HG03469 (cell line): ENCODE measurements at regions not wholly inside any gene's neighbourhood (a gene's known extent, or its start where the extent isn't known, plus 50 kb on each side); places are given as distances from the start of the nearest gene placed in this dataset.

Source experiments
- ATAC-seq: cut with Tn5 transposase; IDR thresholded peaks from one replicate; pipeline ENCODE4 v1.9.1; 2021; ENCODE audit warnings: mild to moderate bottlenecking, moderate library complexity, moderate number of reproducible peaks; ENCODE audit not compliant: unreplicated experiment

DNA sequence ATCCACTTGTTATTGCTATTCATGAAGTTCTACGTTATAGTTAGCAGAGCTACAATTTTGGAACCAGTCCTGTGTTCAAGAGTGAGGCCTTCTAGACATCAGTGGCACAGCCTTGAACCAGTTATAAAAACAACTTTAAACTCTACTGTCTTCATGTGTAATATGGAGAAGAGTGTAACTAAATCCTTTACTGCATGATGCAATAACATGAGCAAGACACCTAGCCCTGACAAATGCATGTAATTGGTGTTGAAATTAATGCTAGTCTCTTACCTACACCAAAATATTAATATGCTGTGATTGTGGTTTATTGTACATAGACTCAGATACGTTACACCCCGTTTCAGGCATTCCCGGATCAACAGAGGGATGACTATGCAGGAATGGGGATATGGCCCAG lies 654.6 kb downstream of the IRX1 start:
- ATAC-seq, result no peak

DNA sequence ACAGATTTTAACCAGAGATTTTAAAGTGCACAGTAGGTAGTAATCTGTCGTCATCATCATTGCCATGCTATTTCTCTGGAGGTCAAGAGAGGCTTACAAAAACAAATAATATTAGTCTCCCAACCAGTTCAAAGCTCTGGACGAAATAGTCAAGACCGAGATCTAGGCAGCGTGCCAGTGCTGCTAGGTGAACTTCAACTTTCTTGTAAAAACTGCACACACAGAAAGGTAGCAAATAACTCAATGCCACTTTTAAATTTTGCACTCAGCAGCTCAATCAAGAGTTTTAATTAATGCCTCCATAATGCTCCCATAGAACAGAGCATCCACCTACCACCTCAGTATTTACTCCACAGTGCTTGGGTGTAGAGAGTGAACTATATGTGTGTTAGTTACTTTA lies 656.8 kb downstream of the IRX1 start:
- no peak for ATAC-seq

DNA sequence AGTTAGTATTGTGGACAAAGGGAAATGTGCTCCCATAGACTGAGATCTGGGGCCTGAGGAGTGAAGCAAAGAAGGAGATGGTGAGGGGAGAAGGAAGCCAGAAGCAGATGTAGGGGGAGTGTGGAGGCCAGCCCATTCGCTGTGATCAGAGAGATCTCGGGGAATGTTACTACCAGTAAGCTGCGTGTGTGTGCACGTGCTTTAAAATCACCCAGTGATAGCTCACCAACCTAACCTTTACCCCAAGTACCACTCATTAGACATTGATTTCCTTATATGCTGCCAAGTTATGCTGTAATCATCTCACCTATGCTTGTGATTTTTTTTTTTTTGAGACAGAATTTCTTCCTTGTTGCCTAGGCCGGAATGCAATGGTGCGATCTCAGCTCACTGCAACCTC lies 659.1 kb downstream of the IRX1 start:
- ATAC-seq, result no peak

DNA sequence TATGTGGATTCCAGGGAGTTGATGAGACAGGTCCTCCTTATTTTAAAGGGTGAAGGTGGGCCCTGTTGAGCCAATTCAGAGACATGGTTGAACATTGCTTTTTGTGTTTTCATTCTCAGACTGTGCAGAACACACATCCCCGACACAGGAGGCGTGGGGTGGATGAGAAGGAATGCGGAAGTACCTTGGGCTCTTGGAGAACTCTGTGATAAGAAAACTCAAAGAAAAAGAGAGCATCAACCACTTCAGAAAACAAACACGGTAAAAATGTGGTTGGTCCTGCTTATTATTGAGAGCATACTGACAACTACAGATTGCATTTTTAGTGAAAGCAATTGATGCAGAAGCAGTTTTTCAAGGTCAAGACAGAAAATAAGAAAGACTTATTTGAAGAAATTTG lies 659.8 kb downstream of the IRX1 start:
- no peak for ATAC-seq

DNA sequence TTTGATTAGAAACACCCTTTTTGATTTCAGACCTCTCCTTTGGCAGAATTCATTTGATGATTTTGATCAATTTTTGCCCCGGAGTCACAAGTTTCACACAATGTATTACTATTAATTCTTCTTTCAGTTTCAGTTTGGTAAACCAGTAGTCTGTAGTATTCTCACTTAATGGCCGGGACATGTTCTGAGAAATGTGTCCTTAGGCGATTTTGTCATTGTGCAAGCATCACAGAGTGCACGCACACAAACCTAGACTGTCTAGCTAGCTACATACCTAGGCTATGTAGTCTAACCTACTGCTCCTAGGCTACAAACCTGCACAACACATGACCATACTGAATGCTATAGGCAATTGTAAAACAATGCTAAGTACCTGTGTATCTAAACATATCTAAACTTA lies 662.5 kb downstream of the IRX1 start:
- no peak for ATAC-seq

DNA sequence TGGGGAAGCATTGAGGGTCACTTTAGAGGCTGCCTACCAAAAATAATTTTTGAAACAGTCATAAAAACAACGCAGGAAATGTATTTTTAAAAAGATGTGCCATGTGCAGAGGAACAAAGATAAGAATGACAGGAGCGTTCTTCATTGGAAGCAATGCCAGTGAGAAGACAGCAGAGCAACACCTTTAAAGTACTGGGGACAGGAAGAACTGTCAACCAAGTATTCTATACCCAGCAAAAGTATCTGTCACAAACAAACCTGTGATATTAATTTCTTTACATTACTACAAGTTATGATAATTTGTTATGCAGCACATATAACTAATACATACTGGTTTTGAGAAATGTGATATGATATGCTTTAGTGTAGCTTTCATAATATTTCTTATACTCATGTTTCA lies 675.6 kb downstream of the IRX1 start:
- ATAC-seq, result no peak

DNA sequence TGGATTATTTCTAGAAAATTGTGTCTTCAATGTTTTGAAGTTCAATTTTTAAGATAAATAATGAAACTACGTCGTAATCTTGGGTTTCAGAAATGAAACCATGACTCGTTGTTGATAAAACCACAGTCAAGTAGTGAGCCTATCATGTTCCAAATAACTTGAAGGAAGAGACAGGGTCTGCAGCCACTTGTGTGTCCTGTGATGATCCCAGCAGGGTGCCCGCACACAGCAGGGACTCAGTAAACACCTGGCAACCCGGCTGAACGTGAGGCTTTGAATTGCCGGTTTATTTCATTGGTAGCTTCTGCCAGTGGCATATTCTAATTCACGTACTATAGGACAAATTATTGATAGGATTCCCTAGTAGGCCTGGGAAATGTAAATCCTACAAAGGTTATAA lies 679.6 kb downstream of the IRX1 start:
- ATAC-seq, result no peak

DNA sequence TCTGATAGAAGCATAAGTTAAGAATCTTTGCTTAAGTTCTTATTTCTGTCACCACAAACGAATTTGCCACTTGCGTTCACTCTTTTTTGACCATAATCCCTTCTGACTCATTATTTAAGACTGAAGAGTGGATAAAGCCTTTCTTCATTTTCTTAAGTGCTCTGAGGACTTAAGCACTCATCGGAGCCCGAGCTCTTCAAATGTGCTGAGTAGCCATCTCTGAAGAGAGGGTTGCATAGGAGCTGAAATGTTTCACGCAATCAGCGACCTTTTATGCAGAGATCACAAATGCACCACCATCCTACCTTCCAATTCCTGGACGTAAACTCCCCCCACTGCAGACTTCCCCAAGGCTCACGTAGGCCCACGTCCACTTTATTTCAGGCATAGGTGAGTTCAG lies 699.2 kb downstream of the IRX1 start:
- ATAC-seq, result no peak

DNA sequence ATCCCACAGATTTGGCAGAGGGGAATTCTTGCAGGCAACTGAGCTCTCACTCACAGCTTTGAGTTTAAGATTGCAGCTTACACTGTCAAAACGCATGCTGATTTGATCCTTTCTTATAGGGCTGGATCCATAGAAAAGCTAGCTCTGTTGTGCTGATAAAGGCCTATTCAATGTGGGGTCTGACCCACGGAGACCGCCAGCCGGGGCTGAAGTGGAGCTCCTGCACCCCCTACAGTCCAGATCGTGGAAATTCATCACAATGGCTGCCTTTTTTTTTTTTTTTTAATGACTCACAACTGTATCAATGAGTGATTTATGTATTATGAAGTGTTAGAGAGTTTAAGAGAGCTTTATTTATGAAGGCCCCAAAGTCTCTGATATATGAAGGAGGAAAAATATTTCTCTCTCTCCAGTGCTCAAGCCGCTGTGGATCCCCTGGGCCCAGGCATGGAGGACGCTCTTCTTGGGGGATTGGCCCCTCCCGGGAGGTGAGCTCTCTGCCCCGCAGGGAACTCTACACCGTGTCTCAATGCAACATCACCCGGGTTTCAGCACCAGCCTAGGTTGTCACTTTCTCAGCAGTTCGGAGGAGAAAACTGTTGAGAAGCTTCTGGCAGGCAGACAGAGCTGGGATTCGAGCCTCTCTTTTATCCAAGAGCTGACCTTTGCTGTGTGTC lies 700.2 kb downstream of the IRX1 start:
- ATAC-seq, result no peak

DNA sequence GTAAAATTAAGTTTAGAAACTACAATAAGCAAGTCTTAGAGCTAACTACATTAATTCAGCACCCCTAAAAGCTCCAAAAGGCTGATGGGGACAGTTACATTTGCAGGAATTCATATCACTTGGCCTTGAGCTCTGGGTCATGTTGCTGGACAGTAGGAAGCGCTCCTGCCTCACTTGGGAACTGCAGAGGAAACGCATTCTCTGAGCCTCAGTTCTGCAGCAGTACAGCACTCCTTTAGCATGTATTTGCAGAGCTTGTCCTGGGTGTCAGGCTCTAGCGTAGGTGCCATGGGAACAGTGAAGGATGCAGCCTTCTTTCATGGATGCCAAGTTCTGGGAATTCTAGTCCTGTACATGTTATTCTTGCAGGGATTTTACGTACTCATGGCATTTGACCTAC lies 710.4 kb downstream of the IRX1 start:
- no peak for ATAC-seq

DNA sequence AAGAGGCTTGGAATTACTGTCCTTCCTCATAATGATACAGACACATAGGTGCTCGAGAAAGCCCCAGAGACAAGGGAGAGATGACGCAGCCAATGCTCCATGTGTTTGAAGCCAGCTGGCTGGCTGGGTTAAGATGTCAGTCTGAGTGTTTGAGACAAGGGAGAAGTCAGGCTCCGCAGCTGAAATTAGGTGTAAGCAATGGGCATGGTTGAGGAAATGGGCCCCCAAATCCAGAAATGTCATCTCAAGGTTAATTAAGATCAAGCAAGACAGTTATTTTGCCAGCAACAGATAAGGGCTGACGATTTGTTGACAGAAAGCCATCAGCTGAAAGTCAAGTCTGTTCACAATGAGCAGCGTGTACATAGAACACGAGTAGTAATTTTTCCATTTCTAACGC lies 713.4 kb downstream of the IRX1 start:
- ATAC-seq, result no peak

DNA sequence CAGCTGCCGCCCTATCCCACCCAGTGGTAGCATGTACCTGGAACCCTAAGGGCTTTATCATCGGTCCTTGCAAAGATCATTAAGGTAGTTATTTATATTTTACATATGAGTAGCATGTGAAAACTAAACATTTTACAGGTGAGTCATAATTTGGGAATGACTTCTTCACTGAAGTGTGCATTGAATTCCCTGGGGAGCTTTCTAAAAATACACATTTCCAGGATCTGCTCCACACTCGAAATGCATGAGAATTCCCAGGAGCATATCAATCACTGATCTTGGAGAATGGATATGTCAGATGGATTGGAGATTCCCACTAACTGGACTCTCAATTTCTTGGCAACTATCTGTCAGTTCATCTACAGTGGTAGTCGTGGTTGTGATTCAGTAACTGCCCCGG lies 717.5 kb downstream of the IRX1 start:
- no peak for ATAC-seq

DNA sequence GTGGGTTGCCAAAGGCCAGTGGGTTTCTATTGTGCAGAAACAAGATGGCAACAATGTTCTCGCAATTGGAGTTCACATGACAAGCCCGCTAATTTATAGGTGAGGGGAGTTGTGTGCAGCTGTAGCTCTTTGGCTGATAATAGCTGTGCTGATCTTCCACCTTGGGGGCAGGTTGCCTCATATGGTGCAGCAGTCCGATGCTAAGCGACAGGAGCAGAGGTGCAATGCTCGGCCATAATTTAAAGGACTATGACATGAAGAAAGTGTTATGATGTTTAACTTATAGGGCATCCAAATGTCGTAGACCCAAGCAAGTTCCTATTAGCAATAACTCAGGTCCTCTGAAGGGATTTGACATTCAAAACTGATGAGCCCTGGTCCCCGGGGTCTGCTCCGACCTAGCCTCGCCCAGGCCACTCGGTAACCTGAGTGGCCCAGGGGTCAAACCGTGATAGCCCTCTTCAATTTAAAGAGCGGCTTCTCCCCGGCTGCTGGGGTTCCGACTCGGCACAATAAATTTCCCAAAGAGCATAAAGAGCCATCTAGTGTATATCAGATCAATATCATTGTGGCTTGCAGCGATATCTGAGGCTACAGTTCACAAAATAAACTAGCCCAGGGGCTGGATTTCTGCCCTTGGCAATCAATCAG lies 724.0 kb downstream of the IRX1 start:
- no peak for ATAC-seq

DNA sequence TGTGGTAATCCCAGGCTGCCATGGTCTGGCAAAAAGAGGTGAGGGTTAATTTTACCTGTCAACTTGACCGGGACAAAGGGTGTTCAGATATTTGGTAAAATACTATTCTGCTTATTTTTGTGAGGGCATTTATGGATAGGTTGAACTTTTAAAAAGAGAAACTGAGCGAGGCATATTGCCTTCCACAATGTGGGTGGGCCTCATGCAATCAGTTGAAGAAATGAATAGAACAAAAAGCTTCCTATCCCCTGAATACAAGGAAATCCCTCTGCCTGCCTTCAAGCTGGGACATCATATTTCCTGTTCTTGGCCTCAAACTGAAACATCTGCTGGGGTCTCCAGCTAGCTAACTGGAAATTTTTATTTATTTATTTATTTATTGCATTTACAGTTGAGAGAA lies 734.7 kb downstream of the IRX1 start:
- no peak for ATAC-seq

DNA sequence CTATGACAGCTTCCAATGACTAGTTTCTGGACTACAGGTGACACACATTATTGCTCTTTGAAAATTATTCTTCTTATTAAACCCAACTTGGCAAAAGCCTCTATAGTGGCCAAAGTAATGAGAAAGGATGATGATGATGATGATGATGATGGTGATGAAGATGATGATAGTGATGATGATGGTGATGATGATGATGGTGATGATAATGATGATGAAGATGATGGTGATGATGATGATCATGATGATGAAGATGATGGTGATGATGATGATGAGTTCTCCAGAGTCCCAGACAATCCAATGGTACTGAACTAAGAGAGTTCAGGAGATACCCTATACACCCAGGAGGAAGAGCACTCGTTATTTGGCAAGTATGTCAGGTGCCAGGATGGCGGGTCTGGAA lies 739.4 kb downstream of the IRX1 start:
- ATAC-seq, result no peak

DNA sequence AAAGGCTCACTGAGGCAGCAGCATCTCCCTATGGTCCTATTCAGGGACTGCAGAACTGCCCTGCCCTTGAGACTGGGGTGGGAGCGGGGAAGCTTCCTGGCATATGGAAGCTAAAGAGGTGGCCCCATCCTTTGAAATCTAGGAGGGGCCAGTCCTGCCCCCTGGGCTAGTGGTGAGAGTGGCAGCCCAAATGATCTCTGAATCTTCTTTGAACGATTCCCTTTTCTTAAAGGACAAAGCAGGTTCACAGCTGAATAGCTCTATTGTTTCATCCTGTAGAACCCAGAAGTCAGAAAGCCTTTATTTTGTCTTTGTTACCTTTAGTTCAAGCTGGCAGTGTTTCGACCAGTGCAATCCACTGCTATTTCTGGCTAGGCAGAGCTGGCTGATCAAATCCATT lies 741.9 kb downstream of the IRX1 start:
- no peak for ATAC-seq

DNA sequence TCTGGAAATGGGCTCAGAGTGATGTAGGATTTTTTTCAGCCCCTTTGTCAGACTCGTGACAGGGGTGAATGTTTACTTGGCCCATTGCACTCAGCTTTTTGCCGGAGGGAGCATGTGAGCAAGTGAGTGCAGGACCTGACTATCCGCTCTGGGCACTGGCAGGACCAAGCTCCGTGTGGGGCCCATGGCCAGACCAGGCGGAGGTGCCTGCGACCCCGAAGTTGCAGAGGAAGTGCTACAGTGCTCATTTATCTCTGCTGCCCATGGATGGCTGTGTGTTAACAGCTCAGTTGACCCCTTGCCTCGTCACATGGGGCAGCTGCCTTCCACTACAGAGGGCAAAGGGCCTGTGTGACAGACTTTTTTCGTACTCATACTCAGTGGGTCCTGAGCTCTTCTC lies 744.3 kb downstream of the IRX1 start:
- no peak for ATAC-seq

DNA sequence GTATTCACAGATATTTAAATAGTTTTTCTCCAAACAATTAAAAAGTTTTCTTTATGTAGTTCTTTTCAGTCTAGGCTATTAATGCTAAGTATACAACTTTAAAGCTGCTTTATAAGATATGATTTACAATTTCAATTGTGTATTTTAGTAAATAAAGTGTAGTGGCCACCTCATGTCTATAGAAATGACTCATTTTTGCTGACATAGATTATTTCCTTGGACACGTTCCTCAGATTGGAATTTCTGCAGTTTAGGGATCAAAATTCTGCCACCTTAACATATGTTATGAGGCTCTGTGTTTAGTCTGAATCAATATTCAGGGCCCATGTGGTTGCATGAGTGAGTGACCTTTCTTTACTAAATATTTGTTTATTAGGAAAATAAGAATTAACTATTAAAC lies 750.2 kb downstream of the IRX1 start:
- no peak for ATAC-seq

DNA sequence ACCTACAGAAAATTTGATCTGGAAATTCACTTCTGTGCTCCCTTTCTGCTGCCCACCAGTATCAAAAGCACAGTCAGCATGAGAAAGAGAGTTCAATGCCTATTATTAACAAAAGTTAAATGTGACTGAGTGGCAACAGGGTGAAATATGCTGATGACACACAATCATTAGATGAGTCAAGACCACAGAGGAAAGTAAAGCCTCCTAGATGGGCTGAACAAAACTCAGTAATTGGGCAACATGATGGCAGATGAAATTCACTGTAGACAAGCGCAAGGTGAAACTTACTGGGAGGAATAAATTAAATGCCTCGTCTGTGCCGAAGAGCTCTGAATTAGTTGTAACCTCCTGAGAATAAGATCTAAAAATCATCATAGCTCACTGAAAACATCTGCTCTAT lies 752.8 kb downstream of the IRX1 start:
- ATAC-seq, result no peak

DNA sequence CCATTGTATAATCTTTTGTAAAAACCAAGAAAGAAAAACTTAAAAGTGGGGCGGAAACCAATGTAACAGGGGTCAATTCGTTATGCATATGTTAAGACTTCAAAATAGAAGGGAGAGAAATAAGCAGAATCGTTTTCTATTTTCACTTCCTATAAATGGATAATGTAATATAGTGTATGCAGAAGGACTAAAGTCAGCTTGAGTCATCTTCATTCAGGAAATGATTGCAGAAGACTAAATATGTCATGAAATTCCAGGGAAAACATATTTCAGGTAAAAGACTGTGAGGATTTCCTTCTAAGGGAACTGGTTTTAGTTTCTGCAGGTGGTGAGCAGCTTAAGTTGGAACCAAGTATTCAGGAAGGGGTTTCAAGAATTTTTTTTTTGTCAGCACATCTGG lies 753.3 kb downstream of the IRX1 start:
- ATAC-seq, result no peak

DNA sequence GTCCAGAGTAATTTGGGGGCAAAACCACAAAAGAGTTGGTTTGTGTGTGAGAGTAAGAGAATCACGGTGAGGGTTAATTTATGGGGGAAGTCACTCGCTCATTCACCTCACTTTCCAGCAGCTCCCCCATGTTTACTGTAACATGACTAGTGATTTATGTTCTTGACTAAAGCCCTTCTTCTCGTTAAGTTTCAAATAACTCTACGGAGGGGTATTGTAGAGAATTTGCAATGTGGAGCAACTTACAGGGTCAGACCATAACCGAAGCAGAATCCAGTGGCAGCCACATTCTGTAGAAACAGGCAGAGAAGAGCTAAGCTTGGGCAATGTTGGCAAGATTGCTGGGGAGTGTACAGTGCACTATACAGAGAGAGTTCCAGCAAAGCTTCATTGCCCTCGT lies 760.6 kb downstream of the IRX1 start:
- no peak for ATAC-seq

DNA sequence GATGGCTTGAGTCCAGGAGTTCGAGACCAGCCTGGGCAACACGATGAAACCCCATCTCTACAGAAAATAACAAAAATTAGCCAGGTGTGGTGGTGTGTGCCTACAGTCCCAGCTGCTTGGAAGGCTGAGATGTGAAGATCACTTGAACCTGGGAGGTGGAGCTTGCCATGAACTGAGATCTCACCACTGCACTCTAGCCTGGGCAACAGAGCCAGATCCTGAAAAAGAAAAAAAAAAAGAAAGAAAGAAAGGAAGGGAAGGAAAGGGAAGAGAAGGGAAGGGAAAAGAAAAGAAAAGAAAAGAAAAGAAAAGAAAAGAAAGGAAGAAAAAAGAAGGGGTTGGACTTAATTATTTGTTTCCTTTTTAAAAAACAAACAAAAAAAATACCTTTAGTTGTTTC lies 764.2 kb downstream of the IRX1 start:
- no peak for ATAC-seq

DNA sequence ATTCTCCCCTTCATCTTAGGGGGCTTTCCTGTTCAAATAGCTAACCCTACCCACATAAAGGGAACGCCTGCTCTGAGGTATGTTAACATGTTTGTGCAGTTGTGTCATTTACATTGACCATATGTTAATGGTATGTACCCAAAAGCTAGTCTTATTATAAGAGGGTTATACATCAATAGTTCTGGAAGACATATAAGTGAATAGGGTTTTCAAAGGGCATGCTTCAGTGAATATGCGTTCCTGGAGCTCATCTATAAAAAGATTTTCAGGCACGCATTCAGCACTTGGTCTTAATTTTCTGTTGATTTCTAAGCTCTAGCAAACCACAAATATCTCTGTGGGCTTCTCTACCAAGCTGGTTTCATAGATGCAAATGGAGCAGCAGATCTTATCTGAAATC lies 766.1 kb downstream of the IRX1 start:
- no peak for ATAC-seq
